ENCODE measurements at regions not wholly inside any gene's neighbourhood (a gene's known extent, or its start where the extent isn't known, plus 50 kb on each side); places are given as distances from the start of the nearest gene placed in this dataset.
"Not testable (repeated sequence)": the region's sequence is repeated elsewhere in the genome, so short reads cannot be mapped to it uniquely, and the experiment has no call there.

DNA sequence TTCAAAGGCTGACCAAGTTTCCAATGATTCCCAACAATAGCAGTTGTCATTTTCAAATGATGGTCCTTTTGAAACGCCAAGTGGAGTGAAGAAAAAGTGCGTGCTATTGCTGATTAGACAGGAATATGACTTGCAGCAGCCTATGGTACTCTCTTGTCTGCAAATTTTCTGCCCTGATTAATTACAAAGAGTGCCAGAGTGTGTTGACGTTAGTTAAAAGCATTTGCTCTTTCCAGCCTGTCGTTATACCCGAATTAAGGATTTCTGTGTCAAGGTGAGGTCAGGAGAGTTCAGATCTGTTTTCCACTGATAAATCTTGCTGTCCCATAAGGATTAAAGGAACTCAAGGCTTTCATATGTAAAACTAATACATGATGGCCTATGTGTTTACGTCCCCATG lies 75.0 kb upstream of the ADAMTS18 start:
- CTCF ChIA-PET: no interaction called here
- Mint-ChIP-seq H3K4me1 (ENCODE audit: low read depth, unreplicated experiment) (no peaks in the 10 kb centered on the region), H3K9me3 (ENCODE audit: low read depth, unreplicated experiment) (no peaks in the 10 kb centered on the region), H3K4me3 (ENCODE audit: low read depth, unreplicated experiment) (no peak overlapping the region), H3K27me3 (ENCODE audit: unreplicated experiment) (peaks cover 62% of the 10 kb centered on the region), H3K27ac (ENCODE audit: unreplicated experiment) (no peak overlapping the region), H3K36me3 (ENCODE audit: insufficient read depth, unreplicated experiment) (no peaks in the 10 kb centered on the region)
- no peak for TF ChIP-seq CTCF (IDR thresholded peaks at IDR 0.05; ENCODE audit: unreplicated experiment)
- no TSS peak for BruUV-seq (replicated peaks)
- intact Hi-C loops (cut with micrococcal nuclease; ENCODE audit: unreplicated experiment): no loop called here
- no peak for DNase-seq

DNA sequence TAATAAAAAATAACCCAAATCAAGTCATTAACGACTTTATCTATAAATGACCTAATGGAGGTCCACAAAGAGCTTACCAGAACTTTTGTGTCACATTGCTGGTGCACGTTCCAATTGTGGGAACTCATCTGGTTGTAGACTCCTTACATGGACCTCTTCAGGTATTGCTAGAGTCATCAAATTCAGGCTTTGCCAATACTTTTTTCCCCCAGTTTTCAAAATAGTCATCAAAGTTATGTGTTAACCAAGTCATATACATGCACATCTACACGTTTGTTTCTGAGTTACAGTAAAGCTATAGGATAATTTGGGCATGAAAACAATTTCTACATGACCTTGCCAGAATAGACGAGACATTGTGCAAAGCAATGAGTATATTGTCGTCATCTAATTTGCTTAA lies 76.2 kb upstream of the ADAMTS18 start:
- BruUV-seq (replicated peaks): no TSS peak
- CTCF ChIA-PET: no interaction called here

DNA sequence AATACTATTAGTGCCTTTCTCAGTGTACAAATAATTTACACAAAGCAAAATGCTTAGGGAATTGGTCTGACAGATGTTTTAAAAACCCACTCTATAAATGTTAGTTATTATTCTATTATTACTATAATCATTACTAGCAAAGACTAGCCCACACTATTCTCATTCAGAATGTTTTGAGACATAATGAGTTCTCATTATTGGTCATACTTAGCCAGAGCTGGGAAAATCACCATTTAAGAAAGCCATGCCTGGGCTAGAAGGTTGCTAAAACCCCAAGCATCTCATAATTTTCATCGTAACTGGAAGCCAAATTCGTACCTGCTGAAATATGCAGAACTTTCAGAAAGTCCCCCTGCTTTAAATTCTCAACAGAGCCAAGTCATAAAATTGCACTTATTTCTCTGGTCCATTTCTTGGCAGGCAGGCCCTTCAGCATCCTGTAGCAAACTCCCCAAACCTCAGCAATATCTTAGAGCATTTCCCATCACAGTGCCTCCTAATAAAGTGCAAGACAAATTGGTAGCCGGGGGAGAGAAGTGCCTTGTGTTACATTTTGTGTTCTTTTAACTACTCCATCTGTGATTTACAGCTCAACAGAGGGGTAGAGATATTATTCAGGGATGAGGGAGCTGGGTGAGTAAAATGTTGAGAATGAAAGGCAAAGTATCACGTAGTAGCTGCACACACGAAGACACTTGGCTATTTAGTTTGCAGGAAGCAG lies 79.8 kb upstream of the ADAMTS18 start:
- Mint-ChIP-seq H3K4me3 (ENCODE audit: low read depth, unreplicated experiment) (no peak overlapping the region), H3K4me1 (ENCODE audit: low read depth, unreplicated experiment) (no peaks in the 10 kb centered on the region), H3K27ac (ENCODE audit: unreplicated experiment) (no peak overlapping the region), H3K27me3 (ENCODE audit: unreplicated experiment) (peaks cover 91% of the 10 kb centered on the region), H3K9me3 (ENCODE audit: low read depth, unreplicated experiment) (no peaks in the 10 kb centered on the region), H3K36me3 (ENCODE audit: insufficient read depth, unreplicated experiment) (no peaks in the 10 kb centered on the region)
- CTCF ChIA-PET: no interaction called here
- intact Hi-C loops (cut with micrococcal nuclease; ENCODE audit: unreplicated experiment): no loop called here
- no TSS peak for BruUV-seq (replicated peaks)
- TF ChIP-seq CTCF (IDR thresholded peaks at IDR 0.05; ENCODE audit: unreplicated experiment): no peak
- no peak for DNase-seq

More for the DNA sequence above, 76.2 kb upstream of the ADAMTS18 start:
- peaks cover 72% of the 10 kb centered on the region for H3K27me3 Mint-ChIP-seq (ENCODE audit: unreplicated experiment)
- DNase-seq: no peak
- H3K4me3 Mint-ChIP-seq (ENCODE audit: low read depth, unreplicated experiment): no peak overlapping the region
- no peaks in the 10 kb centered on the region for H3K4me1 Mint-ChIP-seq (ENCODE audit: low read depth, unreplicated experiment)
- intact Hi-C loops (cut with micrococcal nuclease; ENCODE audit: unreplicated experiment): no loop called here
- H3K36me3 Mint-ChIP-seq (ENCODE audit: insufficient read depth, unreplicated experiment): no peaks in the 10 kb centered on the region
- no peak for TF ChIP-seq CTCF (IDR thresholded peaks at IDR 0.05; ENCODE audit: unreplicated experiment)
- H3K27ac Mint-ChIP-seq (ENCODE audit: unreplicated experiment): no peak overlapping the region
- no peaks in the 10 kb centered on the region for H3K9me3 Mint-ChIP-seq (ENCODE audit: low read depth, unreplicated experiment)

DNA sequence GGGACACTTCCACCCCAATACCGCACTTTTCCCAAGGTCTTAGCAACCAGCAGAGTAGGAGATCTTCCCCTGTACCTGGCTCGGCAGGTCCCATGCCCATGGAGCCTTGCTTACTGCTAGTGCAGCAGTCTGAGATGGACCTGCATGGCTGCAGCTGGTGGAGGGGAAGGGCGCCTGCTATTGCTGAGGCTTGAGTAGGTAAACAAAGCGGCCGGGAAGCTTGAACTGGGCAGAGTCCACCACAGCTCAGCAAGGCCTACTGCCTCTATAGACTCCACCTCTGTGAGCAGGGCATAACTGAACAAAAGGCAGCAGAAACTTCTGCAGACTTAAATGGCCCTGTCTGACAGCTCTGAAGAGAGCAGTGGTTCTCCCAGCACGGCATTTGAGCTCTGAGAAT lies 90.4 kb upstream of the ADAMTS18 start:
- H3K4me3 Mint-ChIP-seq (ENCODE audit: low read depth, unreplicated experiment); CTCF ChIA-PET; H3K27ac Mint-ChIP-seq (ENCODE audit: unreplicated experiment); BruUV-seq (replicated peaks); H3K9me3 Mint-ChIP-seq (ENCODE audit: low read depth, unreplicated experiment); H3K36me3 Mint-ChIP-seq (ENCODE audit: insufficient read depth, unreplicated experiment); intact Hi-C loops (cut with micrococcal nuclease; ENCODE audit: unreplicated experiment); H3K4me1 Mint-ChIP-seq (ENCODE audit: low read depth, unreplicated experiment); DNase-seq: not testable (repeated sequence)
- H3K27me3 Mint-ChIP-seq (ENCODE audit: unreplicated experiment): peaks cover 43% of the 10 kb centered on the region

- no peak for TF ChIP-seq CTCF (IDR thresholded peaks at IDR 0.05; ENCODE audit: unreplicated experiment)
- H3K27me3 Mint-ChIP-seq (ENCODE audit: unreplicated experiment): peaks cover 81% of the 10 kb centered on the region
- no peaks in the 10 kb centered on the region for H3K9me3 Mint-ChIP-seq (ENCODE audit: low read depth, unreplicated experiment)
- BruUV-seq (replicated peaks): no TSS peak
- intact Hi-C loops (cut with micrococcal nuclease; ENCODE audit: unreplicated experiment): no loop called here
- CTCF ChIA-PET: no interaction called here
- no peak overlapping the region for H3K27ac Mint-ChIP-seq (ENCODE audit: unreplicated experiment)
- H3K4me1 Mint-ChIP-seq (ENCODE audit: low read depth, unreplicated experiment): no peaks in the 10 kb centered on the region
- H3K36me3 Mint-ChIP-seq (ENCODE audit: insufficient read depth, unreplicated experiment): no peaks in the 10 kb centered on the region
- no peak for DNase-seq
- H3K4me3 Mint-ChIP-seq (ENCODE audit: low read depth, unreplicated experiment): no peak overlapping the region
These were observed 96.9 kb upstream of the ADAMTS18 start for GRCh38 chr16:77531752-77532151.
